Naive B cell (primary cell): ENCODE measurements at regions not wholly inside any gene's neighbourhood (a gene's known extent, or its start where the extent isn't known, plus 50 kb on each side); places are given as distances from the start of the nearest gene placed in this dataset.
A peak's percentile ranks its signal among the peaks of the same experiment; 100 is the strongest.

ENCODE experiments used
- ATAC-seq, 2 donors: fragments of 150-1000 bp; cut with Tn5 transposase; 2 replicates each; pipeline ENCODE4 v1.10.0; 2021; ENCODE audit warnings: low read depth in 2 of 2, mild to moderate bottlenecking in 2 of 2, moderate library complexity in 2 of 2
- DNase-seq: peaks from one replicate; pipeline ENCODE4 v3.0.0; 2022
- H3K27ac Mint-ChIP-seq, 6 donors: one replicate each; pipeline ENCODE4 v1.8.0; 2020 to 2022; ENCODE audit warnings: mild to moderate bottlenecking in 6 of 6, mixed read lengths in 6 of 6, moderate library complexity in 5 of 6, inconsistent platforms in 2 of 6
- H3K27me3 Mint-ChIP-seq, 3 donors: one replicate each; pipeline ENCODE4 v1.8.0; 2021 to 2022; ENCODE audit warnings: mixed read lengths in 3 of 3, mild to moderate bottlenecking in 1 of 3
- H3K36me3 Mint-ChIP-seq, 2 donors: one replicate each; pipeline ENCODE4 v1.8.0; 2020 to 2022; ENCODE audit warnings: mixed read lengths in 2 of 2, inconsistent platforms in 1 of 2, mild to moderate bottlenecking in 1 of 2
- H3K4me1 Mint-ChIP-seq, 3 donors: one replicate each; pipeline ENCODE4 v1.8.0; 2020 to 2022; ENCODE audit warnings: mixed read lengths in 3 of 3, inconsistent platforms in 1 of 3, mild to moderate bottlenecking in 1 of 3, moderate library complexity in 1 of 3
- H3K4me3 Mint-ChIP-seq, 8 donors: one replicate each; pipeline ENCODE4 v1.8.0; 2020 to 2022; ENCODE audit warnings: mild to moderate bottlenecking in 8 of 8, mixed read lengths in 8 of 8, moderate library complexity in 8 of 8, inconsistent platforms in 2 of 8
- H3K9me3 Mint-ChIP-seq, 7 donors: one replicate each; pipeline ENCODE4 v1.8.0; 2020 to 2022; ENCODE audit warnings: mixed read lengths in 7 of 7, mild to moderate bottlenecking in 5 of 7, inconsistent platforms in 2 of 7, moderate library complexity in 1 of 7

- Mint-ChIP-seq H3K4me3 (no peak overlapping the region), H3K27me3 (peaks cover 4 to 26% (median 12%) of the 10 kb centered on the region in 3 donors), H3K27ac (no peak overlapping the region), H3K4me1 (peaks cover 13 to 23% (median 14%) of the 10 kb centered on the region in 3 donors), H3K36me3 (no peaks in the 10 kb centered on the region), H3K9me3 (peaks cover 0 to 2% (median 0%) of the 10 kb centered on the region in 7 donors)
- no peak for DNase-seq
- ATAC-seq: no peak
Observed at GRCh38 chr14:97070259-97070658, 273.1 kb downstream of the VRK1 start.

GRCh38 chr14:97071177-97071576 is 274.0 kb downstream of the VRK1 start:
- Mint-ChIP-seq H3K4me1 (peaks cover 12 to 20% (median 17%) of the 10 kb centered on the region in 3 donors), H3K27me3 (peaks cover 3 to 18% (median 4%) of the 10 kb centered on the region in 3 donors)
- no peak for DNase-seq

GRCh38 chr14:97073622-97074021 is 276.4 kb downstream of the VRK1 start:
- no peaks in the 10 kb centered on the region for H3K36me3 Mint-ChIP-seq
- peaks cover 0 to 8% (median 5%) of the 10 kb centered on the region in 3 donors for H3K27me3 Mint-ChIP-seq
- no peak for ATAC-seq
- no peak overlapping the region for H3K27ac Mint-ChIP-seq
- peaks cover 16 to 33% (median 26%) of the 10 kb centered on the region in 3 donors for H3K4me1 Mint-ChIP-seq
- DNase-seq: no peak
- no peaks in the 10 kb centered on the region for H3K9me3 Mint-ChIP-seq
- H3K4me3 Mint-ChIP-seq: no peak overlapping the region

More at GRCh38 chr14:97071177-97071576, 274.0 kb downstream of the VRK1 start:
- peak overlapping the region in 1 of 6 donors; percentile 9 for H3K27ac Mint-ChIP-seq
- H3K9me3 Mint-ChIP-seq: no peaks in the 10 kb centered on the region
- H3K4me3 Mint-ChIP-seq: no peak overlapping the region
- no peaks in the 10 kb centered on the region for H3K36me3 Mint-ChIP-seq
- ATAC-seq: no peak

GRCh38 chr14:97074456-97074855 is 277.3 kb downstream of the VRK1 start:
- Mint-ChIP-seq H3K4me3 (no peak overlapping the region), H3K36me3 (peaks cover 0 to 4% of the 10 kb centered on the region in 2 donors), H3K4me1 (peaks cover 16 to 33% (median 26%) of the 10 kb centered on the region in 3 donors), H3K9me3 (no peaks in the 10 kb centered on the region), H3K27me3 (peaks cover 0 to 9% (median 8%) of the 10 kb centered on the region in 3 donors), H3K27ac (peak overlapping the region in 1 of 6 donors; percentile 37)
- ATAC-seq (no peak), DNase-seq (no peak)

GRCh38 chr14:97074856-97075255 is 277.7 kb downstream of the VRK1 start:
- Mint-ChIP-seq H3K36me3 (peaks cover 0 to 6% of the 10 kb centered on the region in 2 donors), H3K9me3 (no peaks in the 10 kb centered on the region), H3K27ac (no peak overlapping the region), H3K4me1 (peaks cover 16 to 33% (median 26%) of the 10 kb centered on the region in 3 donors), H3K27me3 (peaks cover 0 to 9% (median 8%) of the 10 kb centered on the region in 3 donors), H3K4me3 (no peak overlapping the region)
- DNase-seq: no peak
- ATAC-seq: no peak

- ATAC-seq (no peak), DNase-seq (no peak)
- Mint-ChIP-seq H3K4me3 (no peak overlapping the region), H3K27ac (no peak overlapping the region), H3K36me3 (peaks cover 0 to 6% of the 10 kb centered on the region in 2 donors), H3K27me3 (peaks cover 0 to 9% (median 8%) of the 10 kb centered on the region in 3 donors), H3K9me3 (peaks cover 0 to 3% (median 2%) of the 10 kb centered on the region in 7 donors), H3K4me1 (peaks cover 16 to 33% (median 26%) of the 10 kb centered on the region in 3 donors)
Observed at GRCh38 chr14:97077253-97077653, 280.1 kb downstream of the VRK1 start.

- Mint-ChIP-seq H3K4me3 (no peak overlapping the region), H3K4me1 (peaks cover 16 to 33% (median 26%) of the 10 kb centered on the region in 3 donors), H3K27ac (no peak overlapping the region), H3K27me3 (peaks cover 0 to 9% (median 8%) of the 10 kb centered on the region in 3 donors), H3K9me3 (peaks cover 0 to 3% (median 2%) of the 10 kb centered on the region in 7 donors), H3K36me3 (peaks cover 0 to 6% of the 10 kb centered on the region in 2 donors)
- DNase-seq: no peak
- ATAC-seq: no peak
Observed at GRCh38 chr14:97077687-97078086, 280.5 kb downstream of the VRK1 start.

- ATAC-seq (no peak), DNase-seq (no peak)
- H3K4me1 Mint-ChIP-seq: peaks cover 4 to 14% (median 11%) of the 10 kb centered on the region in 3 donors
- peaks cover 0 to 18% (median 9%) of the 10 kb centered on the region in 7 donors for H3K9me3 Mint-ChIP-seq
- H3K27ac Mint-ChIP-seq: no peak overlapping the region
- no peak overlapping the region for H3K4me3 Mint-ChIP-seq
- H3K36me3 Mint-ChIP-seq: peaks cover 6 to 7% of the 10 kb centered on the region in 2 donors
- peaks cover 0 to 24% (median 5%) of the 10 kb centered on the region in 3 donors for H3K27me3 Mint-ChIP-seq
Observed at GRCh38 chr14:97080991-97081390, 283.8 kb downstream of the VRK1 start.

GRCh38 chr14:97095269-97095668 is 298.1 kb downstream of the VRK1 start:
- H3K9me3 Mint-ChIP-seq: peaks cover 0 to 4% (median 0%) of the 10 kb centered on the region in 7 donors
- H3K36me3 Mint-ChIP-seq: no peaks in the 10 kb centered on the region
- no peak for DNase-seq
- no peak overlapping the region for H3K4me3 Mint-ChIP-seq
- H3K27ac Mint-ChIP-seq: no peak overlapping the region
- peaks cover 0 to 18% (median 0%) of the 10 kb centered on the region in 3 donors for H3K27me3 Mint-ChIP-seq
- no peaks in the 10 kb centered on the region for H3K4me1 Mint-ChIP-seq
- no peak for ATAC-seq

GRCh38 chr14:97097296-97097695 is 300.1 kb downstream of the VRK1 start:
- no peak overlapping the region for H3K27ac Mint-ChIP-seq
- no peak for DNase-seq
- ATAC-seq: no peak
- no peaks in the 10 kb centered on the region for H3K4me1 Mint-ChIP-seq
- no peak overlapping the region for H3K4me3 Mint-ChIP-seq
- no peaks in the 10 kb centered on the region for H3K36me3 Mint-ChIP-seq
- H3K27me3 Mint-ChIP-seq: peaks cover 0 to 18% (median 0%) of the 10 kb centered on the region in 3 donors
- H3K9me3 Mint-ChIP-seq: peaks cover 0 to 4% (median 0%) of the 10 kb centered on the region in 7 donors

GRCh38 chr14:97100306-97100705 is 303.1 kb downstream of the VRK1 start:
- Mint-ChIP-seq H3K36me3 (no peaks in the 10 kb centered on the region), H3K4me3 (no peak overlapping the region), H3K27ac (no peak overlapping the region), H3K9me3 (peaks cover 0 to 4% (median 0%) of the 10 kb centered on the region in 7 donors), H3K27me3 (peaks cover 0 to 18% (median 4%) of the 10 kb centered on the region in 3 donors), H3K4me1 (no peaks in the 10 kb centered on the region)
- no peak for ATAC-seq
- DNase-seq: no peak

GRCh38 chr14:97101561-97101960 is 304.4 kb downstream of the VRK1 start:
- no peaks in the 10 kb centered on the region for H3K36me3 Mint-ChIP-seq
- peaks cover 0 to 18% (median 4%) of the 10 kb centered on the region in 3 donors for H3K27me3 Mint-ChIP-seq
- H3K4me1 Mint-ChIP-seq: peaks cover 7 to 10% (median 8%) of the 10 kb centered on the region in 3 donors
- no peak for ATAC-seq
- no peak for DNase-seq
- no peak overlapping the region for H3K27ac Mint-ChIP-seq
- no peak overlapping the region for H3K4me3 Mint-ChIP-seq
- H3K9me3 Mint-ChIP-seq: peaks cover 0 to 4% (median 0%) of the 10 kb centered on the region in 7 donors

GRCh38 chr14:97104029-97104428 is 306.8 kb downstream of the VRK1 start:
- peaks cover 0 to 4% (median 0%) of the 10 kb centered on the region in 3 donors for H3K27me3 Mint-ChIP-seq
- ATAC-seq (no peak), DNase-seq (no peak)
- H3K9me3 Mint-ChIP-seq: peaks cover 0 to 13% (median 6%) of the 10 kb centered on the region in 7 donors
- peak overlapping the region in 1 of 8 donors; percentile 27 for H3K4me3 Mint-ChIP-seq
- H3K36me3 Mint-ChIP-seq: no peaks in the 10 kb centered on the region
- peak overlapping the region in 1 of 6 donors; percentile 62 for H3K27ac Mint-ChIP-seq
- peaks cover 10 to 13% (median 13%) of the 10 kb centered on the region in 3 donors for H3K4me1 Mint-ChIP-seq

GRCh38 chr14:97106166-97106565 is 309.0 kb downstream of the VRK1 start:
- DNase-seq (no peak), ATAC-seq (peak; percentile 46 to 78)
- peaks cover 0 to 4% (median 0%) of the 10 kb centered on the region in 3 donors for H3K27me3 Mint-ChIP-seq
- H3K4me3 Mint-ChIP-seq: peak overlapping the region; percentile 17 to 72 (median 48)
- no peaks in the 10 kb centered on the region for H3K36me3 Mint-ChIP-seq
- peaks cover 5 to 24% (median 10%) of the 10 kb centered on the region in 7 donors for H3K9me3 Mint-ChIP-seq
- H3K27ac Mint-ChIP-seq: peak overlapping the region in 2 of 6 donors; percentile 63 to 92
- H3K4me1 Mint-ChIP-seq: peaks cover 10 to 18% (median 13%) of the 10 kb centered on the region in 3 donors
